ENCODE measurements at regions not wholly inside any gene's neighbourhood (a gene's known extent, or its start where the extent isn't known, plus 50 kb on each side); places are given as distances from the start of the nearest gene placed in this dataset.

DNA sequence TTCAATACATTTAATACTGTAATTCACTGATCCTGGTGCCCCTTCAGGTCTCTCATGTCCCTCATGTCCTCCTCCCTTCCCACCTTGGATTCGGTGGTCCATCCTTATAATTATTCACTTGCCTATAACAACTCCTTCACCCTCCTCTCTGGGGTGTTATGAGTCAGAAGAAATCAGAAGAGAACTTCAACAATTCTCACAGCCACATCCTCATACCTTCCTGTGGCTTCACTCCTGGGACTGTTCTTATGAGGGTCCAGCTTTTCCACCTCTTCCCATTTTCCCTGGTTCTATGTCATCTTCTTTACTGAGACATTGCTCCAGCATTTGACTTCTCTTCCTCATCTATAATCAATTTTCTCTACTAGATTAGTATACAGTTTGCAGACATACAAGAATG is 406.1 kb downstream of the NR2F1-AS1 start:
- TF ChIP-seq, protein P1, sequence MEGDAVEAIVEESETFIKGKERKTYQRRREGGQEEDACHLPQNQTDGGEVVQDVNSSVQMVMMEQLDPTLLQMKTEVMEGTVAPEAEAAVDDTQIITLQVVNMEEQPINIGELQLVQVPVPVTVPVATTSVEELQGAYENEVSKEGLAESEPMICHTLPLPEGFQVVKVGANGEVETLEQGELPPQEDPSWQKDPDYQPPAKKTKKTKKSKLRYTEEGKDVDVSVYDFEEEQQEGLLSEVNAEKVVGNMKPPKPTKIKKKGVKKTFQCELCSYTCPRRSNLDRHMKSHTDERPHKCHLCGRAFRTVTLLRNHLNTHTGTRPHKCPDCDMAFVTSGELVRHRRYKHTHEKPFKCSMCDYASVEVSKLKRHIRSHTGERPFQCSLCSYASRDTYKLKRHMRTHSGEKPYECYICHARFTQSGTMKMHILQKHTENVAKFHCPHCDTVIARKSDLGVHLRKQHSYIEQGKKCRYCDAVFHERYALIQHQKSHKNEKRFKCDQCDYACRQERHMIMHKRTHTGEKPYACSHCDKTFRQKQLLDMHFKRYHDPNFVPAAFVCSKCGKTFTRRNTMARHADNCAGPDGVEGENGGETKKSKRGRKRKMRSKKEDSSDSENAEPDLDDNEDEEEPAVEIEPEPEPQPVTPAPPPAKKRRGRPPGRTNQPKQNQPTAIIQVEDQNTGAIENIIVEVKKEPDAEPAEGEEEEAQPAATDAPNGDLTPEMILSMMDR (IDR thresholded peaks at IDR 0.05; ENCODE audit: insufficient read depth, low read length) = no peak
- TF ChIP-seq GABPA (IDR thresholded peaks at IDR 0.05; ENCODE audit: low read depth) (no peak), SPI1 (IDR thresholded peaks at IDR 0.05; ENCODE audit: borderline replicate concordance, low read depth) (no peak)

All from HL-60 (cell line).